Endothelial cell of umbilical vein (primary cell): ENCODE measurements at regions not wholly inside any gene's neighbourhood (a gene's known extent, or its start where the extent isn't known, plus 50 kb on each side); places are given as distances from the start of the nearest gene placed in this dataset.

Experiments used
- BruUV-seq: library from RNA; stranded (reverse); fragments of 400-500 nt; replicated peaks from 2 replicates; lab custom pipeline; 2021; lab: Mats Ljungman, UMichigan
- CTCF ChIA-PET: fragments of 300-600, 350-600 bp; sonication (Branson Sonifier 250); formaldehyde crosslinking; loops from one replicate; lab custom pipeline; 2021; ENCODE audit warnings: antibody characterized with exemption, inconsistent platforms; lab: Charles Lee
- POLR2A ChIA-PET: fragments of 300-600, 350-600 bp; sonication (Branson Sonifier 250); formaldehyde crosslinking; loops from one replicate; lab custom pipeline; 2021; ENCODE audit warnings: antibody characterized with exemption, inconsistent platforms; lab: Charles Lee
- DNase-seq: peaks from one replicate; pipeline ENCODE4 v3.0.0-alpha.2; 2011; ENCODE audit warnings: low read depth, low spot score
- FAIRE-seq: peaks from 2 replicates; lab custom pipeline; 2011; peaks lifted over from hg19 to GRCh38; lab: Jason Lieb, UNC
- H2AFZ ChIP-seq: 2 replicates; pipeline ENCODE4 v1.6.0; 2012; ENCODE audit warnings: low read depth, low read length, control low read depth, inconsistent platforms
- H3K27ac ChIP-seq: 2 replicates; pipeline ENCODE4 v1.5.1; 2011; ENCODE audit warnings: low read depth, mild to moderate bottlenecking, control low read depth, low read length, moderate library complexity; ENCODE audit not compliant: insufficient read depth
- H3K27me3 ChIP-seq, 2 experiments: 2 replicates each; pipeline versions ENCODE4 v1.6.0 to v1.6.1; 2011; ENCODE audit warnings: low read length in 2 of 2, mixed read lengths in 1 of 2; ENCODE audit not compliant: control insufficient read depth in 2 of 2, insufficient read depth in 2 of 2
- H3K36me3 ChIP-seq, 2 experiments: 2 replicates in 1 of 2; 3 replicates in 1 of 2; pipeline ENCODE4 v1.5.1; 2011; ENCODE audit warnings: low read length in 2 of 2, mild to moderate bottlenecking in 1 of 2, moderate library complexity in 1 of 2; ENCODE audit not compliant: control insufficient read depth in 2 of 2, insufficient read depth in 2 of 2; ENCODE audit errors: extremely low read depth in 1 of 2
- H3K4me1 ChIP-seq: 3 replicates; pipeline ENCODE4 v1.5.1; 2011; ENCODE audit warnings: mild to moderate bottlenecking, low read length; ENCODE audit not compliant: control insufficient read depth, insufficient read depth; ENCODE audit errors: extremely low read depth
- H3K4me2 ChIP-seq: 2 replicates; pipeline ENCODE4 v1.6.1; 2011; ENCODE audit warnings: low read length, control low read depth, mixed read lengths; ENCODE audit not compliant: insufficient read depth
- H3K4me3 ChIP-seq, 3 experiments: fragments of 200-600 bp in 1 of 3; sonication (generic), shearing (Covaris generic) in 1 of 3; replicated peaks in 1 of 3; 2 replicates each; pipeline ENCODE4 v1.5.1; 2011 to 2016; ENCODE audit warnings: control low read depth in 3 of 3, low read length in 3 of 3, mild to moderate bottlenecking in 2 of 3, inconsistent platforms in 1 of 3, low read depth in 1 of 3, moderate library complexity in 1 of 3; ENCODE audit not compliant: insufficient read depth in 1 of 3
- H3K79me2 ChIP-seq: 2 replicates; pipeline ENCODE4 v1.6.0; 2012; ENCODE audit warnings: low read length, inconsistent platforms; ENCODE audit not compliant: control insufficient read depth, insufficient read depth
- H3K9ac ChIP-seq: replicated peaks from 2 replicates; pipeline ENCODE3; 2011; ENCODE audit warnings: low read length, control low read depth; ENCODE audit not compliant: insufficient read depth; ENCODE audit errors: extremely low read depth
- H3K9me1 ChIP-seq: replicated peaks from 3 replicates; pipeline ENCODE4 v1.6.0; 2011; ENCODE audit warnings: mild to moderate bottlenecking, low read length; ENCODE audit not compliant: control insufficient read depth, insufficient read depth; ENCODE audit errors: extremely low read depth
- H3K9me3 ChIP-seq: replicated peaks from 2 replicates; pipeline ENCODE4 v1.5.1; 2012; ENCODE audit warnings: low read length, inconsistent platforms; ENCODE audit not compliant: control insufficient read depth, insufficient read depth
- H4K20me1 ChIP-seq: replicated peaks from 2 replicates; pipeline ENCODE3; 2011; ENCODE audit warnings: mild to moderate bottlenecking, low read length; ENCODE audit not compliant: control insufficient read depth, insufficient read depth; ENCODE audit errors: extremely low read depth
- CTCF ChIP-seq, 2 donors: IDR thresholded peaks; 1 replicate in 1 of 2; 2 replicates in 1 of 2; pipeline ENCODE4 v1.5.1; 2011; ENCODE audit warnings: low read length in 2 of 2, mild to moderate bottlenecking in 2 of 2, moderate library complexity in 2 of 2, control low read depth in 1 of 2, inconsistent platforms in 1 of 2, low read depth in 1 of 2; ENCODE audit not compliant: insufficient read depth in 1 of 2; ENCODE audit errors: extremely low read depth in 1 of 2
- EZH2 ChIP-seq: IDR thresholded peaks from 2 replicates; pipeline ENCODE4 v1.6.1; 2012; ENCODE audit warnings: borderline replicate concordance, low read depth, mild to moderate bottlenecking, moderate library complexity, low read length, inconsistent platforms; ENCODE audit not compliant: severe bottlenecking
- FOS ChIP-seq: IDR thresholded peaks from 2 replicates; pipeline ENCODE4 v1.6.1; 2011; ENCODE audit warnings: mild to moderate bottlenecking, low read length, moderate library complexity, borderline replicate concordance; ENCODE audit not compliant: insufficient read depth
- GATA2 ChIP-seq: IDR thresholded peaks from 2 replicates; pipeline ENCODE4 v1.7.0; 2011; ENCODE audit warnings: low read depth, mild to moderate bottlenecking, moderate library complexity, mixed read lengths, low read length; ENCODE audit not compliant: insufficient read length, insufficient read depth
- JUN ChIP-seq: IDR thresholded peaks from 2 replicates; pipeline ENCODE4 v1.6.1; 2011; ENCODE audit warnings: borderline replicate concordance, low read depth; ENCODE audit not compliant: insufficient read length, insufficient read depth
- MYC ChIP-seq: IDR thresholded peaks from one replicate; pipeline ENCODE4 v1.6.1; 2011; ENCODE audit warnings: mild to moderate bottlenecking, low read depth, low read length
- POLR2A ChIP-seq: IDR thresholded peaks from 2 replicates; pipeline ENCODE4 v1.6.1; 2012; ENCODE audit warnings: low read depth, mild to moderate bottlenecking, control low read depth, low read length
- POLR2AphosphoS5 ChIP-seq: IDR thresholded peaks from 2 replicates; pipeline ENCODE4 v1.6.1; 2012; ENCODE audit warnings: low read depth, mild to moderate bottlenecking, control low read depth, low read length, moderate library complexity; ENCODE audit not compliant: insufficient read depth
- dilution Hi-C: fragments of 300-500 bp; cut with MboI; formaldehyde crosslinking; loops from one replicate; pipeline ENCODE4 v1.15.0; 2019; ENCODE audit warnings: low sequenced_read_pairs; ENCODE audit not compliant: extremely low pct_ligation_motif_present
- intact Hi-C: fragments of 100-400 bp; cut with micrococcal nuclease; formaldehyde crosslinking; loops from one replicate; pipeline ENCODE4 v1.10.0; 2022
- TF ChIP-seq, protein P1 (sequence below): IDR thresholded peaks from 2 replicates; pipeline ENCODE4 v1.6.1; 2011; ENCODE audit not compliant: insufficient read depth, insufficient read length

GRCh38 chr15:24146251-24146650 lies 459.1 kb upstream of the NDN start:
- H3K27ac ChIP-seq = no peak overlapping the region
- no peaks in the 10 kb centered on the region for H3K9me3 ChIP-seq
- no peak overlapping the region for H2AFZ ChIP-seq
- no peaks in the 10 kb centered on the region for H3K9me1 ChIP-seq
- BruUV-seq = no TSS peak
- no peaks in the 10 kb centered on the region for H4K20me1 ChIP-seq
- H3K9ac ChIP-seq = no peak overlapping the region
- H3K4me1 ChIP-seq = no peaks in the 10 kb centered on the region
- H3K27me3 ChIP-seq = no peaks in the 10 kb centered on the region
- no peak for DNase-seq
- intact Hi-C loops = no loop called here
- no peaks in the 10 kb centered on the region for H3K36me3 ChIP-seq
- TF ChIP-seq JUN = no peak
- TF ChIP-seq EZH2 = no peak
- no peak for TF ChIP-seq MYC
- no peak for TF ChIP-seq FOS
- TF ChIP-seq GATA2 = no peak
- TF ChIP-seq POLR2AphosphoS5 = no peak
- TF ChIP-seq CTCF (IDR thresholded peaks at IDR 0.05; ENCODE audit: extremely low read depth in 1 of 2, insufficient read depth in 1 of 2, low read depth in 1 of 2, low read length in 2 of 2) = no peak
- TF ChIP-seq, protein P1, sequence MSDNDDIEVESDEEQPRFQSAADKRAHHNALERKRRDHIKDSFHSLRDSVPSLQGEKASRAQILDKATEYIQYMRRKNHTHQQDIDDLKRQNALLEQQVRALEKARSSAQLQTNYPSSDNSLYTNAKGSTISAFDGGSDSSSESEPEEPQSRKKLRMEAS = no peak
- no peak for TF ChIP-seq POLR2A
- FAIRE-seq = no peak
- POLR2A ChIA-PET = no interaction called here
- CTCF ChIA-PET = no interaction called here
- H3K79me2 ChIP-seq = no peaks in the 10 kb centered on the region
- no peak overlapping the region for H3K4me2 ChIP-seq
- H3K4me3 ChIP-seq = no peak overlapping the region
- dilution Hi-C loops = no loop called here
